Stimulated activated CD4-positive, alpha-beta T cell treated with anti-CD3 and anti-CD28 coated beads, Interleukin-12 subunit alpha, Interleukin-12 subunit beta, amount 100 ng/mL, for 24 hours (primary cell): ENCODE measurements at regions not wholly inside any gene's neighbourhood (a gene's known extent, or its start where the extent isn't known, plus 50 kb on each side); places are given as distances from the start of the nearest gene placed in this dataset.
"Not testable (repeated sequence)": the region's sequence is repeated elsewhere in the genome, so short reads cannot be mapped to it uniquely, and the experiment has no call there.

Experiments used
- DNase-seq, 2 experiments: peaks; one replicate each; pipeline ENCODE4 v3.0.0-alpha.2; 2020; ENCODE audit warnings: low read depth in 2 of 2

DNA sequence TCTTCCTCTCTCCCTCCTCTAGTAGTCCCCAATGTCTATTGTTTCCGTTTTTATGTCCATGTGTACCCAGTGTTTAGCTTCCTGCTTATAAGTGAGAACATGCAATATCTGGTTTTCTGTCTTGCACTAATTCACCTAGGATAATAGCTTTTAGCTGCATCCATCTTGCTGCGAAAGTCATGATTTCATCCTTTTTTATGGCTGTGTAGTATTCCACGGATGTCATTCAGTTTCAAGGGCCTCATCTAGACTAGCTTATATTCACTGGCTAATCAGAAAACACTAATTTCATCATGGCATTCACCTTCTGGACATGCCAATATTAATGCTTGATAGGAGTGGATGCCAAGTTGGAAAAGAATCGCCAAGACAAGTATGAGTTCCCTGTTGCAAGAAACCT lies 619.6 kb upstream of the AUTS2 start:
- DNase-seq: no peak

DNA sequence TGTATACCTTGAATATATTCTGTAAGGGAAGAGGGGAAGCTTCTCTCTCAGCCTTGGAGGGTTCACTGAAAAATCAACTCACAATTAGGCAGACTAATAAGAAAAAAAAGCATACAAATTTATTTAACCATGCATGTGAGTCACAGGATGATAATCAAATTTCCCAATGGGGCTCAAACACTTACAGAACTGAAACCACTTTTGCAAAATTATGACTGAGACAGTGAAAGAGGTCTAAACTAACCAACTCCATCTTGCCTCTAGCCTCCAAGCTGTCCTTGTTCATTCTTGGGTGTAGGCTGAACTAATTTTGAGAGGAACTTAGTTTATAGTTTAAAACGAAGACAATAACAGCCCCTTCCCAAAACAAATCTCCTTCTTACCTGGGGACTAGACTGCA lies 618.3 kb upstream of the AUTS2 start:
- no peak for DNase-seq

DNA sequence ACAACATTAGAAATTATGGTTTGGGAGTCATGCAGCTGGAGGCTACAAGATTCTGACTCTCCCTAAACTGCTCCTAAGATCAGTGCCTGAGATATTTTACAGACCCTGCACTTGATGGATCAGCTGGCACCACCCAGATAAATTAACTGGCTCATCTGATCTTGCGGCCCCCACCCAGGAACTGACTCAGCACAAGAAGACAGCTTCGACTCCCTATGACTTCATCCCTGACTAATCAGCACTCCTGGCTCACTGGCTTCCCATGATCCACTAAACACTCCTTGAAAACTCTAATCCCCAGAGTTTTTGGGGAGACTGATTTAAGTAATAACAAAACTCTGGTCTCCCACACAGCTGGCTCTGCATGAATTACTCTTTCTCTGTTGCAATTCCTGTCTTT lies 617.8 kb upstream of the AUTS2 start:
- DNase-seq: not testable (repeated sequence)

DNA sequence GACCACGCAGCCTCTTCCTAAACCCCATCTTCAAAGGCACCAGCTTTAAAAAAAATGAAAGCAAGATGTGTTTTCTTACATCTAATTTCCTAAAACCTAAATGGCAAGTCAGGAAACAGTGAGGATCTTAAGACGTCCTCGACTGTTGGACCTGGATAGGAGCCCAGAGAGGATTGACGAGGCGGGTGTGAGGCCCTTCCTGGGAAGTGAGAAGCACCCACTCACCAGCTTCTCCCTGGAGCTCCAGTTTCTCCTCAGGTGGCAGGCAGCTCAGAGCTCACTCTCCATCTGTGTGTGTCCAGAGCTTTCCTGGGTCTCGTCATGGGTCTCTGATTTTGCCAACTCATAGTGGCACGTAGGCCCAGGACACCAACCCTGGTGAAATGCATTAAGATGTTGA lies 614.0 kb upstream of the AUTS2 start:
- DNase-seq: no peak

DNA sequence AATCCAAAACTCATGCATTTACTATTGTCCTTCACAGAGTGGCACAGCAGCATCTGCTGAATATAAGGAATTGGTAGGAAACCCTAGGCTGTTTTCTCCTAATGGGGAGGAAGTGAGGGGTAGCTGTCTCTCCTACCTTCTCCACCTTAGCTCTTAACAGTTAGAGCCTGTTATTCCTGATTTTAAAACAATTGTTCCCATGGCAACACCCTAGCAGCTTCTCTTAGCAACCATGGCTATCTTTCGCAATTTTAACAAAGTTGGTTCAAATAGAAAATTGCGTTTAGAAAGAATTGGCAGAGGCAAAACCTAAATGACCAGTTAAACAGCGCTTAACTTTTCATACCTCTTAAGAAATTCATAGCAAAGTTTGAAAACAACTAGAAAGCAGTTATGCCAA lies 603.4 kb upstream of the AUTS2 start:
- DNase-seq: no peak

DNA sequence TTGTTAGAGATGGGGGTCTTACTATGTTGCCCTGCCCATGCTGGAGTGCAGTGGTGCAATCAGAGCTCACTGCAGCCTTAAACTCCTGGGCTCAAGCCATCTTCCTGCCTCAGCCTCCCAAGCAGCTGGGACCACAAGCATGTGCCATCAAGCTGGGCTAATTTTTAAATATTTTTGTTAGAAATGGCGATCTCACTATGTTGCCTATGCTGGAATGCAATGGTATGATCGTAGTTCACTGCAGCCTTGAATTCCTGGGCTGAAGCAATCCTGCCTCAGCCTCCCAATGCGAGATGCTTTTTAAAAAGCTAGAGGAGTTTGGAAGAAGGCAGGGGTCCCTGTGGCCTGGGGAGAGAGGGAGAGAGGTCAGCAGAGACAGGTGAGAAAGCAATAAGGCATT lies 600.1 kb upstream of the AUTS2 start:
- no peak for DNase-seq

DNA sequence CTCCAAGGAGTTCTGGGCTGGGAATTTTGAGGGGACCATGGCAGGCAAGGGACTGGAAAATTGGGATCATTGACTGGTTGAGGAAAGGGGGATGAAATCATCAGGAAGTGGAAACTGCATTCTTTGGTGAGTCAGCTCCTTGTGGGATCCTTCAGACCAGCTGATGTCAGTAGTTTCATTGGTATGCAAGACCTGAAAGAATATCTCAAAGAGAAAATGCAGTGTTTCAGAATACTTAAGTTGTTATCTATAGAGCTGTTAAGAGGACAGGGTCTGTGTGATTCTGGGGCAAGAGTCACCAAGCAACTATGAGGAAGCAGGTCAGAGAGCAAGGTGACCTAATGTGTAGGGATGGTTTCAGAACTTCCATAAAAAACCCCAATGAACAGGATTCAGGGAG lies 595.9 kb upstream of the AUTS2 start:
- DNase-seq: no peak

DNA sequence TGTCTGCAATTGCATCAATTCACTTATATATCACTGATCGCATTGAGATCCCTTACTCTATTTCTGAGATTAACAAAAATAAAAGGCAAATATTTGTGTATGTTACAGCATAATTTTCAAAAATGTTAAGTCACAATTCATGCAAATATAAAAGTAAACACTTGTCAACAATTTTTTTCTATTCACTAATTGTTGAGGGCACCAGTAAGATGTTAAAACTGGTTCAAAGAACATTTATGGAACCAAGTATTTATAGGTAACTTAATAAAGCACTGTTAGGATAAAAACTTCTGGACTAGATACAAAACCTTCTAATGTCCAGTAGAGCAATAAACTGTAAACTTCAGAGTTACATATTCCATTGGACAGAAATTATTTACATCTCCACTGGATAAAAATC lies 586.1 kb upstream of the AUTS2 start:
- no peak for DNase-seq

GRCh38 chr7:69017208-69017607 lies 581.1 kb upstream of the AUTS2 start:
- DNase-seq: no peak

DNA sequence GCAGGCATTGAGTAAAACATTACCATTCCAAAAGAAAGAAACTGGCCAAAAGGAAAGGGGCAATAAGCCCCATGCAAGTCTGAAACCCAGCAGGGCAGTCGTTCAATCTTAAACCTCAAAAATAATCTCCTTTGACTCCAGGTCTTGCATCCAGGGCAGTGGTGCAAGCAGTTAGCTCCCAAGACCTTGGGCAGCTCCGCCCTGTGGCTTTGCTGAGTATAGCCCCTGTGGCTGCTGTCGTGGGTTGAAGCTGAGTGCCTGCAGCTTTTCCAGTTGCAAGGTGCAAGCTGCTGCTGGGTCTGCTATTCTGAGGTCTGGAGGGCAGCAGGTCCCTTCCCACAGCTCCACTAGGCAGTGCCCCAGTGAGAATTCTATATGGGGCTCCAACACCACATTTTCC lies 580.1 kb upstream of the AUTS2 start:
- no peak for DNase-seq

GRCh38 chr7:69019437-69019836 lies 578.8 kb upstream of the AUTS2 start:
- no peak for DNase-seq

DNA sequence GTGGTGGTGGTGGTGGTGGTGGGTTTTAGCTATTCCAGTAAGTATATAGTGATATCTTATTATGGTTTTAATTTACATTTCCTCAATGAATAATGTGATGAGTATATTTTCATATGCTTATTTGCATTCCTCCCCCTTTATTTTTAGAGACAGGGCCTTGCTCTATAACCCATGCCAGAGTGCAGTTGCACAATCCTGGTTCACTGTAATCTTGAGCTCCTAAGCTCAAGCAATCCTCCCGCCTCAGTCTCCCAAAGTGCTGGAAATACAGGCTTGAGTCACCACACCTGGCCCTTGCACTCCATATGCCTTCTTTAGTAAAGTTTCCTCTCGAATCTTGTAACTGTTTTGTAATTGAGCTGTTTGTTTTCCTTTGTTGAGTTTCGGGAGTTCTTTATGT lies 577.7 kb upstream of the AUTS2 start:
- no peak for DNase-seq

DNA sequence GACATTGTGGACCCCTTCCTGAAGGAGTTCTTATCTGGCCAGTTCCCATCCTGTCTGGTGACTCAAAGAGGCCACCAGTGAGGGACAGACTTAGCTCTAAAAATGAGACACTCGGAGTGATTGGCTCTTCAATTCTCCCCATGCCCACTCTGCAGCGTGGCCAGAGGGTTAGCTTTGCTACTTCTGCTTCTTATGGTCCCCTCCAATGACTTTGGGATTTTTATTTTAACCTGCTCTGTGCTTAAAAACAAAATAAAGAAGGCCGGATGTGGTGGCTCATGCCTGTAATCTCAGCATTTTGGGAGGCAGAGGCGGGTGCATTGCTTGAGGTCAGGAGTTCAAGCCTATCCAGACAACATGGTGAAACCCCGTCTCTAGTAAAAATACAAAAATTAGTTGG lies 573.0 kb upstream of the AUTS2 start:
- DNase-seq: no peak

GRCh38 chr7:69032848-69033247 lies 565.4 kb upstream of the AUTS2 start:
- no peak for DNase-seq

DNA sequence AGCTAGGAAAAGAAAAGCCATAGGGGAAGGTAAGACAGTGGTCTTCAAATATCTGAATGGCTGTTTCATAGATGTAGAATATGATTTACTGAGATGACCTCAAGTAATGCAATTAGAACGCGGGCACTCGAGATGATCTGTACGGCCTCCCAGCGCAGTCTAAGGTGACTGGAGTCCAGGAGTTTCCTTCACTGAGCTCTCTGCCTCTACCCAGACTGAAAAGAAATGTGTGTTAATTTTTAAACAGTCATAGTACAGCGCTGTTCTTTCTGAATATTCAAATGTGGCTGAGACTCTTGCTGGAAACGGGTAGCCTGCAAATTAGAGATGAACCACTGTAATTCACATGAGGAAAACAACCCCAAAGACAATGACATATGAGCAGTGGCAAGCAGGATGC lies 562.4 kb upstream of the AUTS2 start:
- no peak for DNase-seq

GRCh38 chr7:69036301-69036700 lies 562.0 kb upstream of the AUTS2 start:
- no peak for DNase-seq

- no peak for DNase-seq
Measured at GRCh38 chr7:69038915-69039314, 559.4 kb upstream of the AUTS2 start.

GRCh38 chr7:69042138-69042537 lies 556.1 kb upstream of the AUTS2 start:
- DNase-seq: no peak

DNA sequence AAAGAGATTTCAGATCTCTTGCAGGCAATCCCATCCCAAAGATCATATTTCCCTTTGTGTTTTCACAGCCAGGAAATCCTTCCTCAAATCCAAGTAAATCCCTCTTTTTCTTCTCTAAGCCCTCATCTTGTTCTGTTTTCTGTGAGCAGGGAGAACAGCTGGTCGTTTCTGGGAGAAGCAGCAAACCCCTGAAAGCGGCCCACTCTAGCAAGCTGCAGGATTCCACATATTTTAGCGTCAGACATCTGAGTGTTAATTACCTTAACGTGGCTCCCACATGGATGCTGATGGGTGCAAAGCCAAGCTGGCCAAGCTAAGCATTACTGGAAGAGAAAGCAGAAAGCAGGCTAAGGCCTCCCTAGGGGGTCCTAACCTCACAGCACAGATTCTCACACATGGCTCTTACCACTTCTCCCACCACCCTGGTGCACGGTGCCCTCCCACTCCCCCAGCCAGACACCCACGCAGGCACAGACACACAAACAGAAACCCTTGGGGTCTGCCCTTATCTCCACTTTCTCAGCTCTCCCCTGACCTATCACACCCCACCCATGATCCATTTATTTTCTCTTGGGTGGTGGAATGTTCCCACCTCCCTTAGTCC lies 551.0 kb upstream of the AUTS2 start:
- no peak for DNase-seq

DNA sequence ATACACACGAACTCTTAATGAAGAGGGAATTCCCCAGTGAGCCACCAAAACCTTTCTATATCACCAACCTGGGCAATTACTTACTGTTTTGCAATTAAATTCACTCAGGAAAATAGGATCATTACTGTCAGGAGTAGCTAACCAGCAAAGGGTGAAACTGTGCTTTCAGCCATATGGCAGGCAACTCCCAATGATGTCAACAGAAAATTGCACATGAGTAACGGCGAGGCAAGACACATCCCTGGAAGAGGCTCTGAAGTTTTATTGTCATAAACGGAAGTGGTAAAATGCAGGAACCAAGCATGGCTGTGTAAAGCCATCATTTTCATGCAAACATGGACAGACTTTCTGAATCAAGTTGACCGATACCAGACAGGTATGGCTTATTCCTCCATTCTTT lies 548.9 kb upstream of the AUTS2 start:
- DNase-seq: no peak

GRCh38 chr7:69052447-69052846 lies 545.8 kb upstream of the AUTS2 start:
- no peak for DNase-seq

DNA sequence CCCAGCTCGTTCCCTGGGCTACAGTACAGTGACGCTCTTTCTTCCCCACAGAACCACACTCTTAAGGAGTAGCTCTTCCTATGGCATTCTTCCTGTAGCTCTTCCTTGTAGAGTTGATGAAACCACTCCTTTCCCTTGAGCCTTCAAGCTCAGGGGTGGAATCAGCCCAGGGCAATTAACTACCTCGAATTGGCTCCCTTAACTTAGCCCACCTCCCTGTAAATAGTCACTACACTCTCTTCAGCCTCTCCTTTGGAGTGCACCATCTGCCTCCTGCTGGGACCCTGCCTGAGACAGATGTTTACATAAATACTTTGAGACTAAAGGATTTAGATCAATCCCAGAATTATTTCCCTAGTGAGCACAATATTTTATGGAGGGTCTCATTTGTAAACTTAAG lies 537.8 kb upstream of the AUTS2 start:
- no peak for DNase-seq

DNA sequence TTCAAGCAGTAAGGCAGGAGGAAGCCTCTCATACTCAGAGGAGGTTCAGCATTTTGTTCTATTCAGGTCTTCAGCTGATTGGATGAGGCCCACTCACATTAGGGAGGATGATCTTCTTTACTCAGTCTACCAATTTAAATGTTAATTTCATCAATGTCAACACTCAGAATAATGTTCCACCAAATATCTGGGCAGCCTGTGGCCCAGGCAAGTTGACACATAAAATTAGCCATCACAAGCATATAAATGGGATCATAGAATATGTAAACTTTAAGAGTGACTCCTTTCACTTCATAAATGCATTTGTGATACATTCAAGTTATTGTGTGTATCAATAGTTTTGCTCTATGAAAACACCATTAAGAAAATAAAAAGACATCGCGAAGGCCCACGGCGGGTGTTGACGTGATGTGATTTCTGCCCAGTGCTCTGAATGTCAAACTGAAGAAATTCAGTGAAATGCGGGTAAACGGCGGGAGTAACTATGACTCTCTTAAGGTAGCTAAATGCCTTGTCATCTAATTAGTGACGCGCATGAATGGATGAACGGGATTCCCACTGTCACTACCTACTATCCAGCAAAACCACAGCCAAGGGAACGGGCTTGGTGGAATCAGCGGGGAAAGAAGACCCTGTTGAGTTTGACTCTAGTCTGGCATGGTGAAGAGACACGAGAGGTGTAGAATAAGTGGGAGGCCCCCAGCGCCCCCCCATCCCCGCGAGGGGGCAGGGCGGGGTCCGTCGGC lies 536.1 kb upstream of the AUTS2 start:
- DNase-seq: no peak

GRCh38 chr7:69067397-69067796 lies 530.9 kb upstream of the AUTS2 start:
- no peak for DNase-seq
